Endothelial cell of umbilical vein (primary cell): ENCODE measurements at regions not wholly inside any gene's neighbourhood (a gene's known extent, or its start where the extent isn't known, plus 50 kb on each side); places are given as distances from the start of the nearest gene placed in this dataset.
A peak's percentile ranks its signal among the peaks of the same experiment; 100 is the strongest.

Experiments used
- BruUV-seq: library from RNA; stranded (reverse); fragments of 400-500 nt; replicated peaks from 2 replicates; lab custom pipeline; 2021; lab: Mats Ljungman, UMichigan
- CTCF ChIA-PET: fragments of 300-600, 350-600 bp; sonication (Branson Sonifier 250); formaldehyde crosslinking; loops from one replicate; lab custom pipeline; 2021; ENCODE audit warnings: antibody characterized with exemption, inconsistent platforms; lab: Charles Lee
- POLR2A ChIA-PET: fragments of 300-600, 350-600 bp; sonication (Branson Sonifier 250); formaldehyde crosslinking; loops from one replicate; lab custom pipeline; 2021; ENCODE audit warnings: antibody characterized with exemption, inconsistent platforms; lab: Charles Lee
- DNase-seq: peaks from one replicate; pipeline ENCODE4 v3.0.0-alpha.2; 2011; ENCODE audit warnings: low read depth, low spot score
- FAIRE-seq: peaks from 2 replicates; lab custom pipeline; 2011; peaks lifted over from hg19 to GRCh38; lab: Jason Lieb, UNC
- H2AFZ ChIP-seq: 2 replicates; pipeline ENCODE4 v1.6.0; 2012; ENCODE audit warnings: low read depth, low read length, control low read depth, inconsistent platforms
- H3K27ac ChIP-seq: 2 replicates; pipeline ENCODE4 v1.5.1; 2011; ENCODE audit warnings: low read depth, mild to moderate bottlenecking, control low read depth, low read length, moderate library complexity; ENCODE audit not compliant: insufficient read depth
- H3K27me3 ChIP-seq, 2 experiments: 2 replicates each; pipeline versions ENCODE4 v1.6.0 to v1.6.1; 2011; ENCODE audit warnings: low read length in 2 of 2, mixed read lengths in 1 of 2; ENCODE audit not compliant: control insufficient read depth in 2 of 2, insufficient read depth in 2 of 2
- H3K36me3 ChIP-seq, 2 experiments: 2 replicates in 1 of 2; 3 replicates in 1 of 2; pipeline ENCODE4 v1.5.1; 2011; ENCODE audit warnings: low read length in 2 of 2, mild to moderate bottlenecking in 1 of 2, moderate library complexity in 1 of 2; ENCODE audit not compliant: control insufficient read depth in 2 of 2, insufficient read depth in 2 of 2; ENCODE audit errors: extremely low read depth in 1 of 2
- H3K4me1 ChIP-seq: 3 replicates; pipeline ENCODE4 v1.5.1; 2011; ENCODE audit warnings: mild to moderate bottlenecking, low read length; ENCODE audit not compliant: control insufficient read depth, insufficient read depth; ENCODE audit errors: extremely low read depth
- H3K4me2 ChIP-seq: 2 replicates; pipeline ENCODE4 v1.6.1; 2011; ENCODE audit warnings: low read length, control low read depth, mixed read lengths; ENCODE audit not compliant: insufficient read depth
- H3K4me3 ChIP-seq, 3 experiments: fragments of 200-600 bp in 1 of 3; sonication (generic), shearing (Covaris generic) in 1 of 3; replicated peaks in 1 of 3; 2 replicates each; pipeline ENCODE4 v1.5.1; 2011 to 2016; ENCODE audit warnings: control low read depth in 3 of 3, low read length in 3 of 3, mild to moderate bottlenecking in 2 of 3, inconsistent platforms in 1 of 3, low read depth in 1 of 3, moderate library complexity in 1 of 3; ENCODE audit not compliant: insufficient read depth in 1 of 3
- H3K79me2 ChIP-seq: 2 replicates; pipeline ENCODE4 v1.6.0; 2012; ENCODE audit warnings: low read length, inconsistent platforms; ENCODE audit not compliant: control insufficient read depth, insufficient read depth
- H3K9ac ChIP-seq: replicated peaks from 2 replicates; pipeline ENCODE3; 2011; ENCODE audit warnings: low read length, control low read depth; ENCODE audit not compliant: insufficient read depth; ENCODE audit errors: extremely low read depth
- H3K9me1 ChIP-seq: replicated peaks from 3 replicates; pipeline ENCODE4 v1.6.0; 2011; ENCODE audit warnings: mild to moderate bottlenecking, low read length; ENCODE audit not compliant: control insufficient read depth, insufficient read depth; ENCODE audit errors: extremely low read depth
- H3K9me3 ChIP-seq: replicated peaks from 2 replicates; pipeline ENCODE4 v1.5.1; 2012; ENCODE audit warnings: low read length, inconsistent platforms; ENCODE audit not compliant: control insufficient read depth, insufficient read depth
- H4K20me1 ChIP-seq: replicated peaks from 2 replicates; pipeline ENCODE3; 2011; ENCODE audit warnings: mild to moderate bottlenecking, low read length; ENCODE audit not compliant: control insufficient read depth, insufficient read depth; ENCODE audit errors: extremely low read depth
- CTCF ChIP-seq, 2 donors: IDR thresholded peaks; 1 replicate in 1 of 2; 2 replicates in 1 of 2; pipeline ENCODE4 v1.5.1; 2011; ENCODE audit warnings: low read length in 2 of 2, mild to moderate bottlenecking in 2 of 2, moderate library complexity in 2 of 2, control low read depth in 1 of 2, inconsistent platforms in 1 of 2, low read depth in 1 of 2; ENCODE audit not compliant: insufficient read depth in 1 of 2; ENCODE audit errors: extremely low read depth in 1 of 2
- EZH2 ChIP-seq: IDR thresholded peaks from 2 replicates; pipeline ENCODE4 v1.6.1; 2012; ENCODE audit warnings: borderline replicate concordance, low read depth, mild to moderate bottlenecking, moderate library complexity, low read length, inconsistent platforms; ENCODE audit not compliant: severe bottlenecking
- FOS ChIP-seq: IDR thresholded peaks from 2 replicates; pipeline ENCODE4 v1.6.1; 2011; ENCODE audit warnings: mild to moderate bottlenecking, low read length, moderate library complexity, borderline replicate concordance; ENCODE audit not compliant: insufficient read depth
- GATA2 ChIP-seq: IDR thresholded peaks from 2 replicates; pipeline ENCODE4 v1.7.0; 2011; ENCODE audit warnings: low read depth, mild to moderate bottlenecking, moderate library complexity, mixed read lengths, low read length; ENCODE audit not compliant: insufficient read length, insufficient read depth
- JUN ChIP-seq: IDR thresholded peaks from 2 replicates; pipeline ENCODE4 v1.6.1; 2011; ENCODE audit warnings: borderline replicate concordance, low read depth; ENCODE audit not compliant: insufficient read length, insufficient read depth
- MAX ChIP-seq: IDR thresholded peaks from 2 replicates; pipeline ENCODE4 v1.6.1; 2011; ENCODE audit not compliant: insufficient read depth, insufficient read length
- MYC ChIP-seq: IDR thresholded peaks from one replicate; pipeline ENCODE4 v1.6.1; 2011; ENCODE audit warnings: mild to moderate bottlenecking, low read depth, low read length
- POLR2A ChIP-seq: IDR thresholded peaks from 2 replicates; pipeline ENCODE4 v1.6.1; 2012; ENCODE audit warnings: low read depth, mild to moderate bottlenecking, control low read depth, low read length
- POLR2AphosphoS5 ChIP-seq: IDR thresholded peaks from 2 replicates; pipeline ENCODE4 v1.6.1; 2012; ENCODE audit warnings: low read depth, mild to moderate bottlenecking, control low read depth, low read length, moderate library complexity; ENCODE audit not compliant: insufficient read depth
- dilution Hi-C: fragments of 300-500 bp; cut with MboI; formaldehyde crosslinking; loops from one replicate; pipeline ENCODE4 v1.15.0; 2019; ENCODE audit warnings: low sequenced_read_pairs; ENCODE audit not compliant: extremely low pct_ligation_motif_present
- intact Hi-C: fragments of 100-400 bp; cut with micrococcal nuclease; formaldehyde crosslinking; loops from one replicate; pipeline ENCODE4 v1.10.0; 2022

- intact Hi-C loops = loop anchor here (5.0 to 10.0 kb wide), 2 partner anchors 212 to 724 kb away; partner anchors contain the start of gene FBXO31
- ChIA-PET POLR2A (no interaction called here), CTCF (no interaction called here)
- TF ChIP-seq FOS (no peak), JUN (no peak), MAX (no peak), POLR2A (no peak), MYC (no peak), POLR2AphosphoS5 (no peak), EZH2 (no peak)
- no peaks in the 10 kb centered on the region for H3K27me3 ChIP-seq
- FAIRE-seq (no peak), DNase-seq (no peak)
- H2AFZ ChIP-seq = no peak overlapping the region
- H3K4me1 ChIP-seq = peaks cover 49% of the 10 kb centered on the region
- peaks cover 2% of the 10 kb centered on the region for H3K9me3 ChIP-seq
- no peak overlapping the region for H3K4me2 ChIP-seq
- no peak overlapping the region for H3K27ac ChIP-seq
- H3K4me3 ChIP-seq = no peak overlapping the region
- H3K79me2 ChIP-seq = no peaks in the 10 kb centered on the region
- no peaks in the 10 kb centered on the region for H4K20me1 ChIP-seq
- H3K9me1 ChIP-seq = no peaks in the 10 kb centered on the region
- H3K9ac ChIP-seq = no peak overlapping the region
- H3K36me3 ChIP-seq = no peaks in the 10 kb centered on the region
- dilution Hi-C loops = no loop called here
- BruUV-seq = no TSS peak
These were observed 82.3 kb downstream of the FOXL1 start for GRCh38 chr16:86660623-86661022.

- peak overlapping the region; percentile 18 for H3K4me2 ChIP-seq
- DNase-seq = peak; percentile 86
- dilution Hi-C loops (no loop called here), intact Hi-C loops (loop anchor here (5.0 to 10.0 kb wide), 2 partner anchors 211 to 723 kb away; partner anchors contain the start of gene FBXO31)
- ChIA-PET POLR2A (interaction anchor here (1.4 kb wide), 1 partner anchor 86 kb away, joined by 8 read pairs; no protein-coding TSS in a partner anchor), CTCF (interaction anchor here (1.0 to 1.3 kb wide), 5 partner anchors 35 to 213 kb away, joined by 3 read pairs; partner anchors contain the start of gene FOXC2)
- peaks cover 2% of the 10 kb centered on the region for H3K9me3 ChIP-seq
- no peaks in the 10 kb centered on the region for H3K27me3 ChIP-seq
- no peaks in the 10 kb centered on the region for H3K79me2 ChIP-seq
- H3K27ac ChIP-seq = peak overlapping the region; percentile 95
- H3K9ac ChIP-seq = peak overlapping the region; percentile 42
- H3K36me3 ChIP-seq = no peaks in the 10 kb centered on the region
- H2AFZ ChIP-seq = no peak overlapping the region
- BruUV-seq = no TSS peak
- no peak overlapping the region for H3K4me3 ChIP-seq
- TF ChIP-seq FOS (peak; percentile 78), CTCF (IDR thresholded peaks at IDR 0.05; ENCODE audit: extremely low read depth in 1 of 2, insufficient read depth in 1 of 2, low read depth in 1 of 2, low read length in 2 of 2) (no peak), MAX (no peak), POLR2A (no peak), MYC (peak; percentile 50), JUN (peak; percentile 45), POLR2AphosphoS5 (peak; percentile 66), EZH2 (no peak), GATA2 (peak; percentile 67)
- H3K4me1 ChIP-seq = peaks cover 49% of the 10 kb centered on the region
- H3K9me1 ChIP-seq = no peaks in the 10 kb centered on the region
- H4K20me1 ChIP-seq = no peaks in the 10 kb centered on the region
- FAIRE-seq = peak; percentile 96
These were observed 83.4 kb downstream of the FOXL1 start for GRCh38 chr16:86661706-86662105.
